Vagina (tissue), 2 donors: ENCODE measurements at regions not wholly inside any gene's neighbourhood (a gene's known extent, or its start where the extent isn't known, plus 50 kb on each side); places are given as distances from the start of the nearest gene placed in this dataset.

Experiments
- CTCF ChIP-seq, 3 experiments: fragments of 450-650 bp in 2 of 3; fragments of 200-600 bp in 1 of 3; sonication (generic) in 1 of 3; IDR thresholded peaks; one replicate each; pipeline ENCODE4 v1.5.1; 2017 to 2019; ENCODE audit warnings: antibody characterized with exemption in 3 of 3, mild to moderate bottlenecking in 2 of 3, moderate library complexity in 2 of 3
- POLR2A ChIP-seq, 2 donors: fragments of 450-650 bp; IDR thresholded peaks; one replicate each; pipeline ENCODE4 v1.6.1; 2017; ENCODE audit warnings: antibody characterized with exemption in 2 of 2, mild to moderate bottlenecking in 2 of 2, moderate library complexity in 2 of 2

- TF ChIP-seq POLR2A (IDR thresholded peaks at IDR 0.05) (no peak), CTCF (IDR thresholded peaks at IDR 0.05) (no peak)
Observed at GRCh38 chrX:2607113-2607512, 84.0 kb upstream of the CD99 start.
